Occipital lobe (tissue), 1 donor: ENCODE measurements at regions not wholly inside any gene's neighbourhood (a gene's known extent, or its start where the extent isn't known, plus 50 kb on each side); places are given as distances from the start of the nearest gene placed in this dataset.
"Not testable (repeated sequence)": the region's sequence is repeated elsewhere in the genome, so short reads cannot be mapped to it uniquely, and the experiment has no call there.

ENCODE experiments used
- DNase-seq: peaks from one replicate; lab custom pipeline; 2025; lab: John Stamatoyannopoulos, UW

- DNase-seq: no peak
These were observed 1508.3 kb downstream of the RAPGEF2 start for GRCh38 chr4:160611181-160611580.

- no peak for DNase-seq
These were observed 1528.2 kb downstream of the RAPGEF2 start for GRCh38 chr4:160631044-160631443.

GRCh38 chr4:160652790-160653189 is 1511.0 kb downstream of the FSTL5 start:
- DNase-seq: no peak

GRCh38 chr4:160675550-160675949 is 1488.2 kb downstream of the FSTL5 start:
- no peak for DNase-seq

GRCh38 chr4:160685729-160686128 is 1478.1 kb downstream of the FSTL5 start:
- DNase-seq: no peak

GRCh38 chr4:160701671-160702070 is 1462.1 kb downstream of the FSTL5 start:
- DNase-seq: no peak

- DNase-seq: no peak
These were observed 1454.8 kb downstream of the FSTL5 start for GRCh38 chr4:160709026-160709425.

GRCh38 chr4:160709546-160709945 is 1454.3 kb downstream of the FSTL5 start:
- no peak for DNase-seq

- no peak for DNase-seq
These were observed 1447.2 kb downstream of the FSTL5 start for GRCh38 chr4:160716551-160716950.

GRCh38 chr4:160717848-160718247 is 1446.0 kb downstream of the FSTL5 start:
- no peak for DNase-seq

GRCh38 chr4:160724063-160724462 is 1439.7 kb downstream of the FSTL5 start:
- no peak for DNase-seq

- DNase-seq: no peak
These were observed 1418.7 kb downstream of the FSTL5 start for GRCh38 chr4:160745126-160745525.

- DNase-seq: not testable (repeated sequence)
These were observed 1417.2 kb downstream of the FSTL5 start for GRCh38 chr4:160746585-160746984.

GRCh38 chr4:160772668-160773067 is 1391.1 kb downstream of the FSTL5 start:
- DNase-seq: no peak

- no peak for DNase-seq
These were observed 1368.6 kb downstream of the FSTL5 start for GRCh38 chr4:160795216-160795615.

GRCh38 chr4:160808174-160808573 is 1355.6 kb downstream of the FSTL5 start:
- DNase-seq: no peak

GRCh38 chr4:160809576-160809975 is 1354.2 kb downstream of the FSTL5 start:
- DNase-seq: no peak

- no peak for DNase-seq
These were observed 1353.4 kb downstream of the FSTL5 start for GRCh38 chr4:160810424-160810823.

GRCh38 chr4:160810941-160811340 is 1352.9 kb downstream of the FSTL5 start:
- no peak for DNase-seq

- DNase-seq: no peak
These were observed 1351.8 kb downstream of the FSTL5 start for GRCh38 chr4:160811956-160812355.

GRCh38 chr4:160814726-160815125 is 1349.1 kb downstream of the FSTL5 start:
- no peak for DNase-seq

- no peak for DNase-seq
These were observed 1345.2 kb downstream of the FSTL5 start for GRCh38 chr4:160818571-160818970.

- DNase-seq: no peak
These were observed 1344.0 kb downstream of the FSTL5 start for GRCh38 chr4:160819791-160820190.

GRCh38 chr4:160824481-160824880 is 1339.3 kb downstream of the FSTL5 start:
- DNase-seq: no peak
